GM06990 (cell line): ENCODE measurements at regions not wholly inside any gene's neighbourhood (a gene's known extent, or its start where the extent isn't known, plus 50 kb on each side); places are given as distances from the start of the nearest gene placed in this dataset.

Source experiments
- DNase-seq: peaks from one replicate; pipeline ENCODE4 v3.0.0-alpha.2; 2011; ENCODE audit not compliant: insufficient read length; ENCODE audit errors: extremely low read depth
- H3K27me3 ChIP-seq: replicated peaks from 2 replicates; pipeline ENCODE4 v1.6.0; 2011; ENCODE audit warnings: low read length; ENCODE audit not compliant: control insufficient read depth, insufficient read depth
- H3K36me3 ChIP-seq: 2 replicates; pipeline ENCODE4 v1.5.1; 2011; ENCODE audit warnings: low read length; ENCODE audit not compliant: control insufficient read depth, insufficient read depth
- H3K4me3 ChIP-seq: replicated peaks from 2 replicates; pipeline ENCODE4 v1.5.1; 2011; ENCODE audit warnings: low read depth, mild to moderate bottlenecking, control low read depth, low read length
- CTCF ChIP-seq: IDR thresholded peaks from 2 replicates; pipeline ENCODE4 v1.5.1; 2011; ENCODE audit warnings: low read length, control low read depth, mild to moderate bottlenecking, inconsistent platforms; ENCODE audit not compliant: insufficient read depth, poor library complexity, severe bottlenecking

DNA sequence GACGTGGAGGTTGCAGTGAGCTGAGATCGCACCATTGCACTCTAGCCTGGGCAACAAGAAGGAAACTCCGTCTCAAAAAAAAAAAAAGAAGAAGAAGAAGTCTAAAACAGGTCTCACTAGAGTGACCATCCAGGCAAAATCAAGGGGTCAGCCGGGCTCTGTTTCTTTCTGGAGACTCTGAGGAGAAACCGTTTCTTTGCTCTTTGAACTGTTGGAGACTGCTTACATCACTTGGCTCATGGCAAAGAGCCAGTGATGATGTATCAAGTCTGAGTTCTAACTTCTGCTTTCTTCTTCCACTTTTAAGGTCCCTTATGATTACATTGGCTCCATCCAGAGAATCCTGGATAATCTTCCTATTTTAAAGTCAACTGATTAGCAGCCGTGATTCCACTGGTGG lies 306.8 kb downstream of the WDR11 start:
- H3K27me3 ChIP-seq: no peaks in the 10 kb centered on the region
- no peak for DNase-seq
- TF ChIP-seq CTCF: no peak
- H3K4me3 ChIP-seq: no peak overlapping the region
- no peaks in the 10 kb centered on the region for H3K36me3 ChIP-seq

DNA sequence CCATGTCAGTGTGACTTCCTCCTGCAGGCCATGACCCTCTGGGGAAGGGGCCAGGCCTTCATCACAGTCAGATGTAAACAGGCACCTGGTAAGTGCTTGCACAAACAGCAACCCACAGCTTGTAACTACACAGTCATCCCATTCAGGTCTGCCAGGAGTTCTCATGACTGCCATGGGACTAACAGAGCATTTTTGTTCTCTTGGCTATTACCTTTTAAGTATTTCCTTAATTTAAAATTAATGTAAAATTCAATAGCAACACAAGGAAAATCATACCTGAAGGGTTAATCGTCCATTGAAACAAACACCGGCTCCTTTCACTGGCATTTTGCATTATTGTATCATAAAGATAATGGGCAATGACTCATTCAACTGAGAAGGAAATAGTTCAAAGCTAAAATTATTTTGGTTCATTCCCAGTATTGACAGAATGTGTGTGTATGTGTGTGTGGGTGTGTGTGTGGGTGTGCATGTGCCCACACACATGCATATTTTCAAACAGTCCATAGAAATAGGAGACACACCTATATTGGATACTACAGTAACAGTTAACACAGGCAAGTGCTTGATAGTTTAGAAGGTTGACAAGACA lies 307.9 kb downstream of the WDR11 start:
- H3K4me3 ChIP-seq: no peak overlapping the region
- TF ChIP-seq CTCF: no peak
- H3K27me3 ChIP-seq: no peaks in the 10 kb centered on the region
- no peaks in the 10 kb centered on the region for H3K36me3 ChIP-seq
- DNase-seq: no peak

DNA sequence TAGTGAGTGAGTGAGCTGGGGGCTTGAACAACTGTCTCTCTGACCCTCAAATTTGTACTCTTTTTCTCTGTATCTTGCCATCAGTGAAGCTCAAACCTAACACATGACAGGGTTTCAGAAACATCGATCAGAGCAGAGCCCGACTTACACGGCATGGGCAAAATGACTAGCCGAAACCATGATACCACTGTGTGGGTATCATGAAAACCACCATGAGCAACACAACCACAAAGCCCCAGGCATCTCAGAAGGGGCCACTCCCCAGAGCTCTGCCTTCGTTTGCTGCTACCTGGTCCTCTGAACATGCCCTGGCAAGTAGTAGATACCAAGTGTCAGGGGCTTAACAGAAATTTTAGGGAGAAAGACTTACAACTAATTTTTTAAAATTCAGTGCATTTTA lies 308.5 kb downstream of the WDR11 start:
- no peaks in the 10 kb centered on the region for H3K27me3 ChIP-seq
- no peak for TF ChIP-seq CTCF
- H3K36me3 ChIP-seq: no peaks in the 10 kb centered on the region
- no peak overlapping the region for H3K4me3 ChIP-seq
- DNase-seq: no peak

DNA sequence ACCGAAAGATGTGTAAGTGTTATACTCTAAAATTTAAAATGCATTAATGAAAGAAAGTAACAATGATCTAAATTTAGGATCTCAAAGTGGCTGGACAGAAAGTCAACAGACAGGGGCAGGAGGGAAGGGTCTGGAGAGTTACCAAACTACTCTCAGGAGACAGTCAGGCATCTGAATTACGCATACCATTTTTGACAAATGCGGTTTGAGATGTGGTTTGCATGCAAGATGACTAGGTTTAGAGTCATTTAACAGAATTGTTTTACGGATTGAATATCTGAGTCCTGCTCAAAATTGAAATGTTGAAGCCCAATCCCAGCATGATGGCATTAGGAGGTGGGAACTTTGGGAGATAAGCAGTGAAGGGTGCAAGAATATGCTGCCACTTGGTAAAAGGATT lies 314.1 kb downstream of the WDR11 start:
- no peaks in the 10 kb centered on the region for H3K27me3 ChIP-seq
- H3K36me3 ChIP-seq: no peaks in the 10 kb centered on the region
- no peak for TF ChIP-seq CTCF
- DNase-seq: no peak
- no peak overlapping the region for H3K4me3 ChIP-seq

GRCh38 chr10:121167534-121168243 lies 316.5 kb downstream of the WDR11 start:
- no peak overlapping the region for H3K4me3 ChIP-seq
- H3K36me3 ChIP-seq: no peaks in the 10 kb centered on the region
- TF ChIP-seq CTCF: no peak
- no peak for DNase-seq
- no peaks in the 10 kb centered on the region for H3K27me3 ChIP-seq
